HG03066 (cell line): ENCODE measurements at regions not wholly inside any gene's neighbourhood (a gene's known extent, or its start where the extent isn't known, plus 50 kb on each side); places are given as distances from the start of the nearest gene placed in this dataset.
"Not testable (repeated sequence)": the region's sequence is repeated elsewhere in the genome, so short reads cannot be mapped to it uniquely, and the experiment has no call there.

Experiments used
- ATAC-seq: cut with Tn5 transposase; IDR thresholded peaks from one replicate; pipeline ENCODE4 v1.9.1; 2021; ENCODE audit warnings: low read depth; ENCODE audit not compliant: unreplicated experiment

DNA sequence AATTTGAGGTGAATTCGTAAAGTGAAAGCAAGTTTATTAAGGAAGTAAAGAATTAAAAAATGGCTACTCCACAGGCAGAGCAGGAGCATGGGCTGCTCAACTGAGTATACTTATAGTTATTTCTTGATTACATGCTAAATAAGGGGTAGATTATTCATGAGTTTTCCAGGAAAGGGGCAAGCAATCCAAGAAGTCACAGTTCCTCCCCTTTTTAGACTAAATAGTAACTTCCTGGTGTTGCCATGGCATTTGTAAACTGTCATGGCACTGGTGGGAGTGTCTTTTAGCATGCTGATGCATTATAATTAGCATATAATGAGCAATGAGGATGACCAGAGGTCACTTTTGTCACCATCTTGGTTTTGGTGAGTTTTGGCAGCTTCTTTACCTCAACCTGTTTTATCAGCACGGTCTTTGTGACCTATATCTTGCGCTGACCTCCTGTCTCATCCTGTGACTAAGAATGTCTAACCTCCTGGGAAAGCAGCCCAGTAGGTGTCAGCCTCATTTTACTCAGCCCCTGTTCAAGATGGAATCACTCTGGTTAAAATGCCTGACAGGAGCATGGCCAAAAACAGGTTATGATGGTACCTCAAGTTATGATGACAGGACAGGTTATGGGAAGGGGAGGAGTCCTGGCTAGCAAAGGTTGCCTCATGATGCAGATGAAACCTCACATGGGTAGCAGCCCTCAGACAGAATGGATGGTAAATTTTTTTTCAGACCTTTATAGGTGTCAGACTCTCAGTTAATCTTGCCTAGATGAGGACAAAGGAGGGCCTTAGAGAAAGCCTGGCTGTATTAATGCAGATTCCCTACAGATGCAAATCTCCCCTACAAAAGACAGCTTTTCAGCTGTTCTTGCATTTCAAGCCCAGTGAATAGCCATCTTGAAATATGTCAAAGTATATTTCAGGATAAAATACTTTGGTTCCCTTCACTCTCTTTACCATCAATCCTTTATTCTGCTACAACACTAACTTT is 49.7 kb downstream of the SIPA1L2 start:
- no peak for ATAC-seq

DNA sequence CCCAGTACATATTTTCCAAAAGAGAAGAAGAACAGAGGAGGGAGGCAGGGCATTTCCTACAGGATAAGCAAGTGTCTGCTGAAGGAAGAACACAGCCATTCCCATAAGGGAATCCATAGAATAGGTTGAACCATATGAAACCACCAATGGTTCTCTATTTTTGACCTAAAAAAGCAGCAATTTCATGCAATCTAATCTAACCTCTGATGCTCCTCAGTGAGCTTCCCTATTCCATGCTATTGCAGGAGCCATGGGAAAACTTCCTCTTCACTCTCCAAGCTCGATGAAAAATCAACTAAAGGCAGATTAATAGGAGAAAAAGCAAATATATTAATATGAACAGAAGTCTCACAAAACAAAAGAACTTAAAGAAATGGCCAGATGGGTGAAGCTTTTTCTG is 50.5 kb downstream of the SIPA1L2 start:
- no peak for ATAC-seq

DNA sequence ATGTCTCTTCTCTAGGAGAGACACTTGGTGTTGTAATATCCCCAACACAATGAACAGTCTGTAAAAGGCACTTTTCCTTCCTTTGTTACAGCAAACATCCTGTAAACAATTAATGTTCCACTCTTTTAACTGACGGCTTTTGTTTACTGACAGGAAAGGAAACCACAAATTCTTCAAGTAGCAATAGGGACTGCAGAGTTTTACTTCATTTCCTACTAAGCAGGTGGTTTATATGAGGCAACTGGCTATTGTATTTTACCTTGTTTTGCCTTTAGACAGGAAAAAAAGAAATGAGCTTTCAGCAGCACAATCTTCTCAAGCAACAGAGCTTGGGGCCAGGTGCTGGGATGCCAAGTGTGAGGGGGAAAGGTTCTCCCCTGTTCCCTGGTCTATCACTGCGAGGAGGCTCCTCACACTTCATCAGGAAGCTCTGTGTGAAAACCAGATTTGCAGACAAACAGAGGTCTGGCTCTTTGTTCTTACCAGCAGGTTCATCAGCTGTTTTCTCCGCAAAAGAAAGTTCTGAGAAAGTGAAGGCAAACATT is 51.2 kb downstream of the SIPA1L2 start:
- ATAC-seq = peak; percentile 68

DNA sequence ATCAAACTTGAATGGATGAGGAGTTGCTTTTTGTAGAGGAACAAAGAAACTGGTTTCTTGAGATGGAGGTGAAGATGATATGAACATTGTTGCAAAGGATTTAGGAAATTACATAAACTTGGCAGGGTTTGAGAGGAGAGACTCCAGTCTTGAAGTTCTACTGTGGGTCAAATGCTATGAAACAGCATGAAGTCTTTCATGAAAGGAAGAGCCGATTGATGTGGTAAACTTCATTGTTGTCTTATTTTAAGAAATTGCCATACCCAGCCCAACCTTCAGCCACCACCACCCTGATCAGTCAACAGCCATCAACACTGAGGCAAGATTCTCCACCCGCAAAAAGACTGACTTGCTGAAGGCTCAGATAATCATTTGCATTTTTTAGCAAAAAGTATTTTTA is 52.2 kb downstream of the SIPA1L2 start:
- ATAC-seq = no peak

DNA sequence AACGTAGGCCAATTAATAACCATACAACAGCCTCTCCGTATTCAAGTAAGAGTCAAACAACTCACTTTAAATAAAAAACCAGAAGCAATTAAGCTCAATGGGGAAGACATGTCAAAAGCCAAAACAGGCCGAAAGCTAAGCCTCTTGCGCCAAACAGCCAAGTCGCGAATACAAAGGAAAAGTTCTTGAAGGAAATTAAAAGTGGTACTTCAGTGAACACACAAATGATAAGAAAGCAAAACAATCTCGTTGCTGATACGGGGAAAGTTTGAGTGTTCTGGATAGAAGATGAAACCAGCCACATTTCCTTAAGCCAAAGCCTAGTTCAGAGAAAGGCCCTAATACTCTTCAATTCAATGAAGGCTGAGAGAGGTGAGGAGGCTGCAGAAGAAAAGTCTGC is 53.4 kb downstream of the SIPA1L2 start:
- no peak for ATAC-seq

DNA sequence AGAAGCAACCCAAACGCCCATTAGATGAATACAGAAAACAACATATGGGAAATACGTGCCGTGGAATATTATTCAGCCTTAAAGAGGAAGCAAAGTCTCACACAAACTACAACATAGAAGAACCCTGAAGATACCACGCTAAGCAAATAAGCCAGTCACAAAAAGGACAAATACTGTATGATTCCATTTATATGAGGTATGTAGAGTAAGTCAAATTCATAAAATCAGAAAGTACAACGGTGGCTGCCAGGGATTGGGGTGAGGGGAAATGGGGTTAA is 54.2 kb downstream of the SIPA1L2 start:
- no peak for ATAC-seq

DNA sequence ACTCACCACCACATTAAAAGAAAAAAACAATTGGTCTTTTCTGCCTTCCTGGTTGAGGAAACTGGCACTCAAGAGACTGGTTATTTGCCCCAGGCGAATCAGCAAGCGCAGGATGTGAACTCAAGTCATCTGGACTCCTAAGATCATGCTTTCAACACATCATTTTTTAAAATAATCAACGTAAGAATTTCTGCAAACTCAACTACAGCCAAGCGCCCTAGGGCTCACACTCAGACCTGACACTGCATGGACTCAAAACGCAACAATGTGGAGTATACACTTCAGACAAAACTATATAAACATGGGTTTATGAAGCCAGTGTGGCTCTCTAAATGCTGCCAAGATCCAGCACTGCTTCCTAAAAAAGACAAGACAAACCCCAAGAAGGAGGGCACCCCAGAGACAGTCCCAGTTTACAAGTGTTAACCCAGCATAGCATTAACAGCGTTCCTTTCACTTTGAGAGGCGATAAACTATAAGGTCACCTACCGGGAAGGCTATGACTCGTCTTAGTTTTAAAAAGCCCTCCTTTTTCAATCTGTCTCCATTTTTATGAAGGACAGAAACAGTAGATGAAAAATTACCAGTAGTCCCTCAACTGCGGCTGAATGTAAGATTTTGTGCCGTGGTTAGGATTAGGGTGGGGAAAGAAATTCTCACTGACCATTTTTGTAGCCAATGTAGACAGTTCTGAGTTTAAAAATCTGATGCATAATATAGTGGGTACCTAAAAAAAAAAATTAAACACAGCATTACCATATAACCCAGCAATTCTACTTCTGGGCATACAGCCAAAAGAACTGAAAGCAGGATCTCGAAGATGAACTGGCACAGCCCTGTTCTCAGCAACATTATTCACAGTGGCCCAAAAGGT is 54.8 kb downstream of the SIPA1L2 start:
- no peak for ATAC-seq

DNA sequence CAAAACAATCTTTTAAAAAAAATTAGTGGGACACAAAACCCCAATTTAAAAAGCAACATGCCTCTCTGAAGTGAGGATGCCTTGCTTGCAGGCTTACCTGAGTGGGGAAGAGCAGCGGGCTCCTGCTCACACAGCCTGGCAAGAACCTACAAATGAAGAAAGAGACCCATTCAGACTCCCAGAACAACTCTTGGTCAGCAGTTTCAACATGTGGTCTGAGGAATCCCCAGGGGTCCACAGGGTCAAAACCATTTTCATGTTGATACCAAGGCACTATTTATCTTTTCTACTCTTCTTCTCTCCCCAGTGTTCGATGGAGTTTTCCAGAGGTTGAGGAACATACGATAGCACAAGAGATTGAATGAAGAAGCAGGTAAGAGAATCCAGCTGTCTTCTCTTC is 55.9 kb downstream of the SIPA1L2 start:
- ATAC-seq = no peak

DNA sequence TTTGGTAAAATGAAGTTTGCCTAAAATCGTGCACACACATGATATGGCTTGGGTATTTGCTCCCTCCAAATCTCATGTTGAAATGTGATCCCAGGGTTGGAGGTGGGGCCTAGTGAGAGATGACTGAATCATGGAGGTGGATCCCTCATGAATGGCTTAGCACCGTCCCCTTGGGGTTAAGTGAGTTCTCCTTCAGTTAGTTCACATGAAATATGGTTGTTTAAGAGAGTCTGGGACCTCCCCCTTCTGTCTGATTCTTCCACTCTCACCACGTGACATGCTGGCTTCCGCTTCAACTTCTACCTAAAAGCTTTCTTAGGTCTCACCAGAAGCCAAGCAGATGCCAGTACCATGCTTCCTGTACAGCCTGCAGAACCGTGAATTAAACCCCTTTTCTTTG is 58.4 kb downstream of the SIPA1L2 start:
- no peak for ATAC-seq

DNA sequence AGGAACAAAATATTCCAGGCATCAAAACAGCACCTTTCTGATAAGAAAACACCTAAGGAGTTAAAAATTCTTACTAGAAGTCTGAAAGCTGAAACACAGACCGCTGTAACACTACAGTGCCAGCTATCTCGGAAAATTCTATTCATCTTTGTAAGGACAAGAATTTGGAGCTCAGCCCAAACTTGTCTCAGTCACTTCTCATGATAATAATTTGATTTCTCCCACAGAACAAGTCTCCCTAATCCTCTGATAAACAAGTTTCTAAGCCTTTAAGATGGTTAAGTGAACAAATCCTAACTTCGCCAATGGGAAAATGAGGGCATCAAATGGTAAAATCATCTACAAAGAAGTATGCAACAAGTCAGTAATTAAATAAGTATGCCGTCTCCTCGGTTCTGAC is 59.9 kb downstream of the SIPA1L2 start:
- ATAC-seq = no peak

DNA sequence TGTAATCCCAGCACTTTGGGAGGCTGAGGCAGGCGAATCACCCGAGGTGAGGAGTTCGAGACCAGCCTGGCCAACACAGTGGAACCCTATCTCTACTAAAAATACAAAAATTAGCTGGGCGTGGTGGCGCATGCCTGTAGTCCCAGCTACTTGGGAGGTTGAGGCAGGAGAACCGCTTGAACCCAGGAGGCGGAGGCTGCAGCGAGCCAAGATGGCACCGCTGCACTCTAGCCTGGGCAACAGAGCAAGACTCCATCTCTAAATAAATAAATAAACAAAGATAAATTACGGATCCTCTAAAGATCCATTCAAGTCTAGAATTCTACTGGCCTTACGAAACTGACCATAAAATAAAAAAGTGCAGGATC is 60.4 kb downstream of the SIPA1L2 start:
- not testable (repeated sequence) for ATAC-seq

DNA sequence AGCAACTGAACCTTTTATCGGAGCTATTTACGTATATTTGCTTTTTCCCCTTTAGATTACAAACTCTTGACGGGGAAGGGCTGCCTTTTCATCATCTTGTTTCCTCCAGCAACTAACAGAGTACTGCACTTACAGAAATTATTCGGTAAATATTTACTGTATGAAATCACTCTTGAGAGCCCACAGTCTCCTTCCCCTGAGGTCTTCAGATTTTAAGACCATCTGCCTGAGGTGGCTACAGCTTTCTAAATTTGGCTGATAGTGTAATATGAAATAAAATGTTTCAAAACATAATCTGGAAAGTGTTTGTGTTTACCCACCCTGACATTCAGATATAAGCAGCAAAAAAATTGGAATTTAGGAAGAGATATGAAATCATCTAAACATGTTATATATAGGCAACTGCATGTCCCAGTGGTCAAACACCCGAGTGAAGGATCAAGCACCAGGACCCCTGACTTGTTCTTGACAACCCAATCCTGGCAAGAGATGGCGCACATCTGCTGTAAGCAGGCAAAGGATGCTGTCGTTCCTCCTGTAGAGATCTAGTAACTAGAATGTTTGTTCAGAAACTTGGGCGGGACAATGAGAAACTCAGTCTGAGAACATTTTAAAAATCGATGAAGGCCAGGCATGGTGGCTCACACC is 60.9 kb downstream of the SIPA1L2 start:
- no peak for ATAC-seq

DNA sequence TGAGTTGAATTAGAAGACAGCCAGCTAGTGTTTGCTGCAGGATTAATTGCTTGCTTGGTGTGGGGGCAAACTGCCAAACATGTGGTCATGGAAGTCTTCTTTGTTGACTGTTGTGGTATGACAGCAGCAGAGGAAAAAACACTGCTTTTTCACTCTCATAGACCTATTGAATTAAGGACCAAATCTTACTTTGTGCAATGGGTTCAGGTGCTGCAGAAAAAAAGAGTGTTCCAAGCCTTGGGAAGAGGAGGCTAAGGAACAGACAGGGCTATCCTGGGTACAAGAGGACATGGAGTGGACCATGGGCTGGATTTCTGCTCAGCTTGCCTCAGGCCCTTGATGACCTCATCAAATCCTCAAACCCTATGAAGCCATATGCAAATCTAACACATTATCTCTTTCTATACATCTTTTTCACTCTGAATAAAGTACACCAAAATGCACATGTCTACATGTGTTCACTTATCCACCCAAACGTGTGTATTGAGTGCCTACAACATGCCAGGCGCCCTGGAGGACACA is 61.5 kb downstream of the SIPA1L2 start:
- ATAC-seq = no peak

DNA sequence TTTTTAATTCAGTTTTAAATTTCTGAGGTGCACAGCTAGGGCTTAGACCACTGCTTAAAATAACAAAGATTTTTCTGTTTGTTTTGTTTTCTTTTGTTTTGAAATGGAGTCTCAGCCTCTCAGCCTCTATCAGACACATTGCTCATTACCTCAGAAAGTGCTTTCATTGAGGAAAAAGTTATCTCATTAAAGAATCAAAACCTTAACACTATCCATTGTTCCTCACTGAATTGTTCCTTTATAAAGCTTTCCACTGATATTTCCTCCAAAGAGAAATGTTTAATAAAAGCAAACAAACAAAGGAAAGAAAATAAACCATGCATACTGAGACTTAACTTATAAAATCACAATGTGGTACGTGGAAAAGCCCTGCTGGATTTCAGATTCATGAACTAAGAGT is 63.8 kb downstream of the SIPA1L2 start:
- ATAC-seq = no peak

DNA sequence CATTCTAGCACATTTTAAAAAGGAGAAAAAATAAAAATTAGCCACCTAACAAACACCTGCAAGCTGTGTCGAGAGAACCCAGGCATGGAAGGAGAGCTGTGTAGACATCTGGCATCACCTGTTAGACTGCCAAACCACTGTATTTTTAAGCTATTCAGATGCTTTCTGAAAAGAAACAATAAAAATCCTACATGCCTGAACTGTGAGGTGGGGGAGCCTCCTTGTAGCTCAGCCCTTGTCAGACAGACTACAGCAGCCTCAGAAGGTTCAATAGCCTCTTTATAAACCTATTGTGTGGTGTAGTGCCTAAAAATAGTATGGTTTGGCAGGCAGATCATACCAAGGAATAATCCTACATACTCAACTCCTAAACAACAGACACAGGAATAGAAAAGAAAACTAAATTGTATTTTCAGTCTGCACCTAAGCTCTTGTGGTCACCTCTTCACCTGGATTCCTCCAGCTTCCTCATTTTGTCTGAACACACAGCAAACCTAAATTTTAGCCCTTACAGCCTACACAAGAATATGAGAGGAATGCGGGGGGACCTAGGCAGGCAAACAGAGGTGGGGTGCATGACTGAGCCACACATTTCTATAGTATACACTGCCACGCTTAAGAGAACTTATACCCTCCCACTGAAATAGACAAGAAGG is 67.0 kb downstream of the SIPA1L2 start:
- no peak for ATAC-seq

DNA sequence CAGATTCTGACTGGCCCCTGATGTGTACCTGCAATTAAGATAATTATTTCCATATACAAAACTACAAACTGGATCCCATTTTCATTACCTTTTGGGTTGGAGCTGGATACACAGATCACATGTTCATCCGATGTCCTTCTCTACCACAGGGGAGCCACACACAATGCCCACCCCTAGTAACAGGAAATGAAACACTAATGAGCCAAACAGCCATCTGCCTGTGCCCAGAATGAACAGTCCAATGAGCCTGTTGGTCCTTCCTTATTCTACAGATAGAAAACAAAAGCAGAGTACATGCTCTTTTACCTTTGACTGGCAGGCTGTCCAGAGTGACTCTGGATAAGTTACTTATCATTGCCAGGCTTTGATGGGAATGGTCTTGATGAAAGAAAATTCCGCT is 68.6 kb downstream of the SIPA1L2 start:
- ATAC-seq = no peak

DNA sequence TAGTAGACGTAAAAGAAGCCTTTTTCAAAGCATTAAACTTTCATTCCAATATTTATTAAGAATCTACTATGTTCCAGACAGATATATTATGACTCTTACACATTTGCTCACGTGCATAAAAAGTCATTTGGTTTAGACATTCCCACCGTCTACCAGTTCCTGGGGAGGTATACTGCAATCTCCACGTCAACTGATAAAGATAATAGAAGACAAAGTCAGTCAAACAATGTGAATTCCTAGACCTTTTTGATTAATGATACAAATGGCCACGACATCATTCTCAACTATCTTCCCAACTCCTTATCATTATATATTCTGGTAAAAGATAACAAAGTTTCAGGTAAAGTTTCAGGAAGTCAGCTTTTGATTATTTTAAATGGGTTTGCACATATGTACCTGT is 69.0 kb downstream of the SIPA1L2 start:
- no peak for ATAC-seq

DNA sequence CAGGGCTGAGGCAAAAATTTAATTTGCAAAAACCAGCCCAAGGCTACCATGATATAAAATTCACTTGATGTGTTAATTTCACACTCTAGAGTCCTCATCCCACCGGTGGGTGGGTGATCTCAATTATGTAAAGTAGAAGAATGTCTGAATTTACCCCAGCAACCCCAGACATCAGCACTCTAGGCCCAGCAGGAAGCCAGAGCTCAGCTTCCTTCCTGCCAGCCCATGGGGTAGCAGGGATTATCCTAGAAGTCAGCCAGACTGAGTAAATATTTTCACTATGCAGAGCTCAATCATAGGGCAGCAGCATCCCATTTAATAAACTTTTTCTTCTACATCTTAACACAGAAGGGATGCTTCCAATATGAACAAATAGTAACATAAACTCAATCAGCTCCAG is 71.0 kb downstream of the SIPA1L2 start:
- ATAC-seq = no peak

DNA sequence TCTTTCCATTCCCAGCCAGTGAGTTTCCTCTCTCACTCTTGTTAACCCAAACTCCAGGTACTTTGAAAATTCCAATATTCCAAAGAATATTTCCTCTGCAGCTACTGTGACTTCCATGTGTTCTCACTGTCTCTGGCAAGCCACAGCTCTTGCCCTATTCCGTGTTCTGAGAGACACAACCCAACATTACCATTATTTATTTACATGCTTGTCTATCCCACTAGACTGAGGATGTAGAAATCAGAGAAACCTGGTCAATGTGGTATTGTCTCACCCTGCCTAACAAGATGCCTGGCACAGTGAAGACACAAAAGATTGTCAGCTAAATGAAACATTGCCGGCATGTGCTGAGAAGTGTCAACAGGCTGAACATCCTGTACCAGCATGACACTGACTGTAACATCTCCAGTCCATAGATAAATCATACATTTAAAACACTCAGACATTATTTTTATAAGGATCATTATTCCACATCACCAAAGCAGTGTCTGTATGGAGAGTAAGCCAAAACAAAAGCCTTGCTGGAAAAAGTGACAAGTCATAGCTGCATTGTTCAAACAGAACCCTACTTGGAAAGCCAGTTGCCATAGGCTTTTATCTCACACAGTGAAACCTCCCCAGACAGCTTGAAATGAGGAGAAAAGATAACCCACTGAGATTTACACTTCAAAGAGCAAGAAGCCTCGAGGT is 72.3 kb downstream of the SIPA1L2 start:
- no peak for ATAC-seq

DNA sequence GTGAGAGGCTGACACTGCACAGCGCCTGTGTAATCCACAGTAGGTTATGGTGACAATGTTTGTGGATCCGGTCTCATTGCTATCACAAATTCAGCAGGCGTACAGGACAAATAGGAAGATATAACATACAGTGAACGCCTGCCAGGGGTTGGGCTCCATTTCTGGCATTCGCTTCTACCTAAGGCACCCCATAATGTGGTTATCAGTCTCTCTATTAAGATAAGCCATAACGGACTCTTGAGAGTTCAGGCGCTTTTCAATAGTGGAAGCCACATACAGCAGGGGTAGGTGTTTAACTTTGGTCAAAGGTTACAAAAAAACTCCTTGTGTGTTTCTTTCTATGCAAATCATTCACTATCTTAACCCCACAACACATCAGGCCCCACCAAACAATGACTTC is 72.8 kb downstream of the SIPA1L2 start:
- ATAC-seq = no peak
